ENCODE measurements at regions not wholly inside any gene's neighbourhood (a gene's known extent, or its start where the extent isn't known, plus 50 kb on each side); places are given as distances from the start of the nearest gene placed in this dataset.
"Not testable (repeated sequence)": the region's sequence is repeated elsewhere in the genome, so short reads cannot be mapped to it uniquely, and the experiment has no call there.

GRCh38 chr20:40016392-40016791 lies 672.6 kb downstream of the MAFB start:
- no peak overlapping the region for H3K4me3 ChIP-seq (ENCODE audit: low read length in 2 of 2)
- Mint-ChIP-seq H3K4me1 (no peaks in the 10 kb centered on the region), H3K36me3 (no peaks in the 10 kb centered on the region), H3K9me3 (peaks cover 0 to 4% (median 0%) of the 10 kb centered on the region in 8 donors), H3K27me3 (no peaks in the 10 kb centered on the region), H3K4me3 (no peak overlapping the region), H3K27ac (no peak overlapping the region)
- H3K27me3 ChIP-seq (ENCODE audit: insufficient read depth, low read length), result no peaks in the 10 kb centered on the region
- ChIA-PET POLR2A (ENCODE audit: partially characterized antibody) (no interaction called here), CTCF (ENCODE audit: partially characterized antibody) (no interaction called here)
- H3K27ac ChIP-seq (ENCODE audit: low read depth, low read length), result no peak overlapping the region
- no peak for DNase-seq
- no peaks in the 10 kb centered on the region for H3K36me3 ChIP-seq (ENCODE audit: insufficient read depth, low read length)
- H3K4me1 ChIP-seq (ENCODE audit: insufficient read depth, low read length), result no peaks in the 10 kb centered on the region
- H3K9me3 ChIP-seq (ENCODE audit: control insufficient read depth in 1 of 2, low read length in 2 of 2), result no peaks in the 10 kb centered on the region
- intact Hi-C loops (cut with micrococcal nuclease), result no loop called here

- DNase-seq; H3K27ac Mint-ChIP-seq; H3K9me3 ChIP-seq (ENCODE audit: control insufficient read depth in 1 of 2, low read length in 2 of 2); H3K4me1 Mint-ChIP-seq; H3K9me3 Mint-ChIP-seq; H3K36me3 Mint-ChIP-seq; H3K4me3 ChIP-seq (ENCODE audit: low read length in 2 of 2); intact Hi-C loops (cut with micrococcal nuclease); H3K36me3 ChIP-seq (ENCODE audit: insufficient read depth, low read length); CTCF ChIA-PET (ENCODE audit: partially characterized antibody); H3K27me3 ChIP-seq (ENCODE audit: insufficient read depth, low read length); H3K4me3 Mint-ChIP-seq; H3K4me1 ChIP-seq (ENCODE audit: insufficient read depth, low read length); POLR2A ChIA-PET (ENCODE audit: partially characterized antibody); H3K27me3 Mint-ChIP-seq; H3K27ac ChIP-seq (ENCODE audit: low read depth, low read length): not testable (repeated sequence)
Observed at GRCh38 chr20:40012026-40012425, 677.0 kb downstream of the MAFB start.

- Histone ChIP-seq H3K36me3 (ENCODE audit: insufficient read depth, low read length) (no peaks in the 10 kb centered on the region), H3K4me3 (ENCODE audit: low read length in 2 of 2) (no peak overlapping the region), H3K4me1 (ENCODE audit: insufficient read depth, low read length) (no peaks in the 10 kb centered on the region), H3K27me3 (ENCODE audit: insufficient read depth, low read length) (no peaks in the 10 kb centered on the region), H3K27ac (ENCODE audit: low read depth, low read length) (no peak overlapping the region), H3K9me3 (ENCODE audit: control insufficient read depth in 1 of 2, low read length in 2 of 2) (no peaks in the 10 kb centered on the region)
- ChIA-PET POLR2A (ENCODE audit: partially characterized antibody) (no interaction called here), CTCF (ENCODE audit: partially characterized antibody) (no interaction called here)
- Mint-ChIP-seq H3K4me3 (no peak overlapping the region), H3K9me3 (peaks cover 0 to 4% (median 0%) of the 10 kb centered on the region in 8 donors), H3K4me1 (no peaks in the 10 kb centered on the region), H3K27ac (no peak overlapping the region), H3K27me3 (peaks cover 0 to 2% of the 10 kb centered on the region in 2 donors), H3K36me3 (no peaks in the 10 kb centered on the region)
- intact Hi-C loops (cut with micrococcal nuclease), result no loop called here
- DNase-seq, result no peak
Observed at GRCh38 chr20:40010483-40010882, 678.6 kb downstream of the MAFB start.

GRCh38 chr20:40009542-40009941 lies 679.5 kb downstream of the MAFB start:
- Mint-ChIP-seq H3K4me1 (no peaks in the 10 kb centered on the region), H3K27me3 (peaks cover 0 to 2% of the 10 kb centered on the region in 2 donors), H3K9me3 (peaks cover 0 to 4% (median 0%) of the 10 kb centered on the region in 8 donors), H3K36me3 (no peaks in the 10 kb centered on the region), H3K4me3 (no peak overlapping the region), H3K27ac (no peak overlapping the region)
- POLR2A ChIA-PET (ENCODE audit: partially characterized antibody), result no interaction called here
- H3K27ac ChIP-seq (ENCODE audit: low read depth, low read length), result no peak overlapping the region
- CTCF ChIA-PET (ENCODE audit: partially characterized antibody), result no interaction called here
- no peaks in the 10 kb centered on the region for H3K36me3 ChIP-seq (ENCODE audit: insufficient read depth, low read length)
- intact Hi-C loops (cut with micrococcal nuclease), result no loop called here
- no peak for DNase-seq
- H3K27me3 ChIP-seq (ENCODE audit: insufficient read depth, low read length), result no peaks in the 10 kb centered on the region
- no peaks in the 10 kb centered on the region for H3K4me1 ChIP-seq (ENCODE audit: insufficient read depth, low read length)
- H3K4me3 ChIP-seq (ENCODE audit: low read length in 2 of 2), result no peak overlapping the region
- H3K9me3 ChIP-seq (ENCODE audit: control insufficient read depth in 1 of 2, low read length in 2 of 2), result no peaks in the 10 kb centered on the region

- Histone ChIP-seq H3K36me3 (ENCODE audit: insufficient read depth, low read length) (no peaks in the 10 kb centered on the region), H3K4me1 (ENCODE audit: insufficient read depth, low read length) (no peaks in the 10 kb centered on the region), H3K27ac (ENCODE audit: low read depth, low read length) (no peak overlapping the region), H3K27me3 (ENCODE audit: insufficient read depth, low read length) (no peaks in the 10 kb centered on the region), H3K4me3 (ENCODE audit: low read length in 2 of 2) (no peak overlapping the region), H3K9me3 (ENCODE audit: control insufficient read depth in 1 of 2, low read length in 2 of 2) (no peaks in the 10 kb centered on the region)
- no peaks in the 10 kb centered on the region for H3K4me1 Mint-ChIP-seq
- peaks cover 0 to 4% (median 0%) of the 10 kb centered on the region in 8 donors for H3K9me3 Mint-ChIP-seq
- intact Hi-C loops (cut with micrococcal nuclease), result no loop called here
- no peaks in the 10 kb centered on the region for H3K36me3 Mint-ChIP-seq
- H3K27ac Mint-ChIP-seq, result no peak overlapping the region
- no peak overlapping the region for H3K4me3 Mint-ChIP-seq
- DNase-seq, result no peak
- ChIA-PET CTCF (ENCODE audit: partially characterized antibody) (no interaction called here), POLR2A (ENCODE audit: partially characterized antibody) (no interaction called here)
- H3K27me3 Mint-ChIP-seq, result peaks cover 0 to 2% of the 10 kb centered on the region in 2 donors
Observed at GRCh38 chr20:40008177-40008576, 680.9 kb downstream of the MAFB start.

GRCh38 chr20:40006168-40006860 lies 682.7 kb downstream of the MAFB start:
- CTCF ChIA-PET (ENCODE audit: partially characterized antibody), result no interaction called here
- no peaks in the 10 kb centered on the region for H3K36me3 Mint-ChIP-seq
- DNase-seq, result no peak
- no peaks in the 10 kb centered on the region for H3K4me1 Mint-ChIP-seq
- intact Hi-C loops (cut with micrococcal nuclease), result no loop called here
- POLR2A ChIA-PET (ENCODE audit: partially characterized antibody), result no interaction called here
- Histone ChIP-seq H3K9me3 (ENCODE audit: control insufficient read depth in 1 of 2, low read length in 2 of 2) (no peaks in the 10 kb centered on the region), H3K4me1 (ENCODE audit: insufficient read depth, low read length) (no peaks in the 10 kb centered on the region), H3K27ac (ENCODE audit: low read depth, low read length) (no peak overlapping the region), H3K4me3 (ENCODE audit: low read length in 2 of 2) (no peak overlapping the region), H3K27me3 (ENCODE audit: insufficient read depth, low read length) (no peaks in the 10 kb centered on the region), H3K36me3 (ENCODE audit: insufficient read depth, low read length) (no peaks in the 10 kb centered on the region)
- peaks cover 0 to 4% (median 0%) of the 10 kb centered on the region in 8 donors for H3K9me3 Mint-ChIP-seq
- no peak overlapping the region for H3K27ac Mint-ChIP-seq
- H3K27me3 Mint-ChIP-seq, result peaks cover 0 to 2% of the 10 kb centered on the region in 2 donors
- no peak overlapping the region for H3K4me3 Mint-ChIP-seq

- H3K27me3 ChIP-seq (ENCODE audit: insufficient read depth, low read length); DNase-seq; H3K36me3 Mint-ChIP-seq; intact Hi-C loops (cut with micrococcal nuclease); H3K4me1 ChIP-seq (ENCODE audit: insufficient read depth, low read length); H3K4me3 ChIP-seq (ENCODE audit: low read length in 2 of 2); H3K27ac ChIP-seq (ENCODE audit: low read depth, low read length); H3K9me3 Mint-ChIP-seq; H3K4me1 Mint-ChIP-seq; H3K36me3 ChIP-seq (ENCODE audit: insufficient read depth, low read length); H3K4me3 Mint-ChIP-seq; H3K27ac Mint-ChIP-seq; H3K9me3 ChIP-seq (ENCODE audit: control insufficient read depth in 1 of 2, low read length in 2 of 2); H3K27me3 Mint-ChIP-seq; POLR2A ChIA-PET (ENCODE audit: partially characterized antibody): not testable (repeated sequence)
- CTCF ChIA-PET (ENCODE audit: partially characterized antibody), result interaction anchor here (0.7 kb wide), 1 partner anchor 172 kb away, joined by 3 read pairs; no protein-coding TSS in a partner anchor
Observed at GRCh38 chr20:40004092-40004491, 684.9 kb downstream of the MAFB start.

GRCh38 chr20:39993742-39994141 lies 695.3 kb downstream of the MAFB start:
- intact Hi-C loops (cut with micrococcal nuclease), result no loop called here
- H3K36me3 ChIP-seq (ENCODE audit: insufficient read depth, low read length), result no peaks in the 10 kb centered on the region
- H3K27me3 ChIP-seq (ENCODE audit: insufficient read depth, low read length), result no peaks in the 10 kb centered on the region
- no peak overlapping the region for H3K27ac ChIP-seq (ENCODE audit: low read depth, low read length)
- no peaks in the 10 kb centered on the region for H3K4me1 ChIP-seq (ENCODE audit: insufficient read depth, low read length)
- no peak overlapping the region for H3K4me3 ChIP-seq (ENCODE audit: low read length in 2 of 2)
- no peaks in the 10 kb centered on the region for H3K4me1 Mint-ChIP-seq
- POLR2A ChIA-PET (ENCODE audit: partially characterized antibody), result no interaction called here
- H3K27me3 Mint-ChIP-seq, result no peaks in the 10 kb centered on the region
- no peak overlapping the region for H3K4me3 Mint-ChIP-seq
- H3K36me3 Mint-ChIP-seq, result no peaks in the 10 kb centered on the region
- H3K27ac Mint-ChIP-seq, result no peak overlapping the region
- CTCF ChIA-PET (ENCODE audit: partially characterized antibody), result no interaction called here
- DNase-seq, result no peak
- H3K9me3 ChIP-seq (ENCODE audit: control insufficient read depth in 1 of 2, low read length in 2 of 2), result peaks cover 0 to 4% of the 10 kb centered on the region in 2 donors
- peaks cover 2 to 17% (median 8%) of the 10 kb centered on the region in 8 donors for H3K9me3 Mint-ChIP-seq
